ENCODE measurements at regions not wholly inside any gene's neighbourhood (a gene's known extent, or its start where the extent isn't known, plus 50 kb on each side); places are given as distances from the start of the nearest gene placed in this dataset.

- DNase-seq (ENCODE audit: extremely low spot score, insufficient read length, low read depth), result no peak
- no peak for FAIRE-seq
Measured at GRCh38 chrX:10892621-10893225, 218.4 kb upstream of the HCCS start.

GRCh38 chrX:10893366-10893765, 217.8 kb upstream of the HCCS start:
- DNase-seq (ENCODE audit: extremely low spot score, insufficient read length, low read depth) (no peak), FAIRE-seq (no peak)

- DNase-seq (ENCODE audit: extremely low spot score, insufficient read length, low read depth) (no peak), FAIRE-seq (no peak)
Measured at GRCh38 chrX:10893976-10894375, 217.2 kb upstream of the HCCS start.

GRCh38 chrX:10897768-10898167, 213.4 kb upstream of the HCCS start:
- FAIRE-seq (no peak), DNase-seq (ENCODE audit: extremely low spot score, insufficient read length, low read depth) (no peak)

GRCh38 chrX:10900585-10901289, 210.4 kb upstream of the HCCS start:
- DNase-seq (ENCODE audit: extremely low spot score, insufficient read length, low read depth) (no peak), FAIRE-seq (no peak)

GRCh38 chrX:10901290-10901633, 209.9 kb upstream of the HCCS start:
- FAIRE-seq (no peak), DNase-seq (ENCODE audit: extremely low spot score, insufficient read length, low read depth) (no peak)

- no peak for FAIRE-seq
- no peak for DNase-seq (ENCODE audit: extremely low spot score, insufficient read length, low read depth)
Measured at GRCh38 chrX:10902001-10902400, 209.1 kb upstream of the HCCS start.

GRCh38 chrX:10903523-10903922, 207.6 kb upstream of the HCCS start:
- DNase-seq (ENCODE audit: extremely low spot score, insufficient read length, low read depth) (no peak), FAIRE-seq (no peak)

- DNase-seq (ENCODE audit: extremely low spot score, insufficient read length, low read depth) (no peak), FAIRE-seq (no peak)
Measured at GRCh38 chrX:10904220-10904619, 206.9 kb upstream of the HCCS start.

- DNase-seq (ENCODE audit: extremely low spot score, insufficient read length, low read depth) (no peak), FAIRE-seq (no peak)
Measured at GRCh38 chrX:10906866-10907265, 204.3 kb upstream of the HCCS start.

GRCh38 chrX:10922159-10922558, 189.0 kb upstream of the HCCS start:
- no peak for FAIRE-seq

GRCh38 chrX:10922835-10923234, 188.3 kb upstream of the HCCS start:
- FAIRE-seq (no peak), DNase-seq (ENCODE audit: extremely low spot score, insufficient read length, low read depth) (no peak)

More at GRCh38 chrX:10922159-10922558, 189.0 kb upstream of the HCCS start:
- no peak for DNase-seq (ENCODE audit: extremely low spot score, insufficient read length, low read depth)

- no peak for DNase-seq (ENCODE audit: extremely low spot score, insufficient read length, low read depth)
- no peak for FAIRE-seq
Measured at GRCh38 chrX:10923466-10923865, 187.7 kb upstream of the HCCS start.

- DNase-seq (ENCODE audit: extremely low spot score, insufficient read length, low read depth) (no peak), FAIRE-seq (no peak)
Measured at GRCh38 chrX:10926404-10926803, 184.7 kb upstream of the HCCS start.

GRCh38 chrX:10926891-10927290, 184.2 kb upstream of the HCCS start:
- FAIRE-seq (no peak), DNase-seq (ENCODE audit: extremely low spot score, insufficient read length, low read depth) (no peak)

- DNase-seq (ENCODE audit: extremely low spot score, insufficient read length, low read depth) (no peak), FAIRE-seq (no peak)
Measured at GRCh38 chrX:10929747-10930146, 181.4 kb upstream of the HCCS start.

GRCh38 chrX:10930151-10930550, 181.0 kb upstream of the HCCS start:
- FAIRE-seq, result no peak
- no peak for DNase-seq (ENCODE audit: extremely low spot score, insufficient read length, low read depth)

GRCh38 chrX:10931976-10932375, 179.2 kb upstream of the HCCS start:
- FAIRE-seq (no peak), DNase-seq (ENCODE audit: extremely low spot score, insufficient read length, low read depth) (no peak)

- DNase-seq (ENCODE audit: extremely low spot score, insufficient read length, low read depth) (no peak), FAIRE-seq (no peak)
Measured at GRCh38 chrX:10932842-10933440, 178.2 kb upstream of the HCCS start.

- no peak for FAIRE-seq
- no peak for DNase-seq (ENCODE audit: extremely low spot score, insufficient read length, low read depth)
Measured at GRCh38 chrX:10935501-10935900, 175.6 kb upstream of the HCCS start.

GRCh38 chrX:10936976-10937375, 174.2 kb upstream of the HCCS start:
- FAIRE-seq (no peak), DNase-seq (ENCODE audit: extremely low spot score, insufficient read length, low read depth) (no peak)

All from GM18507 (cell line).